GM19395 (cell line): ENCODE measurements at regions not wholly inside any gene's neighbourhood (a gene's known extent, or its start where the extent isn't known, plus 50 kb on each side); places are given as distances from the start of the nearest gene placed in this dataset.

Experiments used
- ATAC-seq: cut with Tn5 transposase; IDR thresholded peaks from one replicate; pipeline ENCODE4 v1.9.1; 2021; ENCODE audit warnings: mild to moderate bottlenecking, moderate library complexity; ENCODE audit not compliant: unreplicated experiment

DNA sequence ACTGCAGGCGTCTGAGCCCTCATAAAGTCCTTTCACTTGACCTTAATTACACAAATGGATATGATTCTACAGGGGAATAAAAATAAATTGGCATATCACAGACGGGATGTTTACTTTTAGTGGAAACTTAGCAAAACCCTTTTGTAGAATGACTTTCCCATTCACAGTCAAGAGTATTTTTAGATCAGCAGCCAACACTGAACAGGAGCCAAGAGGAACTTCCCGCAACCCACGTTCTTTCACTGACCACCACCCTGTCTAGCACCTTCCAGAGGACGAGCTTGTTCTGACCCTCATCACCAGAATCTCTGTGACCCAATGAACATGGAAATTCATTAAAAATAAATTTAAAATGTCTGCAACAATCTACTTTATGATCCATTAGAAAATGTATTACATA is 119.0 kb upstream of the SNTG2 start:
- no peak for ATAC-seq

DNA sequence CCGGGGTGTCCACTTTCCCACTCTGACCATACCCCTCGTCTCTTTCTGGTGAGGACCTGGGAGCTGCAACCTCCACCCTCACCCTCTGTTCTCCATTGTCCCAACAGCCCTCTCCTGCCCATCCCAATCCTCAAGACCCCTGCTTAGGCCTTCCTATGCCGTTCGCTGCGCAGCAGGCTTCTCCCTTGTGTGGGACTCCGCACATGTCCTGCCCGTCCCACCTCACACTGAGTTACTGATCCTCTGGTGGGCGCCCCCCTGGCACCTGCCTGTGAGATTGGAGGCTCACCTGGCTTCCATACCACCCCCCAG is 119.5 kb upstream of the SNTG2 start:
- ATAC-seq, result no peak

- no peak for ATAC-seq
Measured at GRCh38 chr2:830419-831224, 120.0 kb upstream of the SNTG2 start.

DNA sequence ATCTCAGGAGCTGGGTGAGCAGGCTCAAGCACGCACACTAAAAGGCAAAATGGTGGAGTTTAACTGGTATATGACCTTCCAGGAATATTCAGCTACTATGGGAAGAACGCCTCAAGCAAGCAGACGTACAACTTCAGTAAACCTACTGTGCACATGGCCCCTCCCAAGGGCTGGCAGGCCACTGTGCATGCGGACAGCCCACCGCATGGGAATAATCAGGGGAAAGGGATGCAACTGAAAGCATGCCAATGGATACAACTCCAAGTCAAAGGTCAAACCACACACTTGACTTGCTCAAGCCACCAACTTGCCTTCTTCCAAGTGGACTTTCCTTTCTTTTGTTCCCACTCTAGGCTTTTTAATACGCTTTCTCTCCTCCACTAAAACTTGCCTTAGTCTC is 121.6 kb upstream of the SNTG2 start:
- ATAC-seq, result no peak

DNA sequence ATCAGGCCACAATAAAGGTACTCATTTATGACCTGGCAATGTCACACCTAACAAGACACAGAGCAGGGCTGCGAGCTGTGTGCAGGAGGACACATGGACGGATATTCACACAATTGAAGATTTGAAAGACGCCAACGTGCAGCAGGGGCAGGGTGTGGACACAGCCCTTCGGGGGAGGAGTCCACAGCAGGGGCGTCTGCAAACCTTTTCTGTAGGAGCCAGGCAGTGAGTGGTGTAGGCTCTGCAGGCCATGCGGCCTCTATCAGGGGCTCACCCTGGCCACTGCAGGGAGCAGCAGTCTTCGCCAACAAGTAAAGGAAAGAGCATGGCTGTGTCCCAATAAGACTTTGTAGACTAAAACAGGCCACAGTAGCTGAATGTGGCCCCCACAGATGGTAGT is 125.7 kb upstream of the SNTG2 start:
- no peak for ATAC-seq

- no peak for ATAC-seq
Measured at GRCh38 chr2:824524-824923, 126.1 kb upstream of the SNTG2 start.

DNA sequence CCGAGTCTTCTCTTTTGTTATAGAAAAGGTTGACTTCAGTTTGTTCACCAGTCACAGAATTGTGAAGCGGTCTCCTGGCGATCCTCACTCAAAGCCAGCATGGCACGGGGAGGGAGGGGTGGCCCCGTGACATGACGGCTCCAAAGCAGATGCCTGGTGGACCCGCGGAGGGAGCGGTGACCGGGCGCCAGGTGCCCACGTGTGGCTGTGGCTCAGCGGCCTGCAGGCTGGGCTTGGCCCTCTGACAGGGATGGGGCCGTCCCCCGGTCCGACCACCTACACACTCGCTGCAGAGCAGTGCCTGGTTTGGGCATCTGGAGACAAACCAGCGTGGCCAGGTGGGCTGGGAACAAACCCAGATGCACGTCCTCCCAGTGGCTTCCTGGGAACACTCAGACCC is 129.1 kb upstream of the SNTG2 start:
- ATAC-seq, result no peak

- no peak for ATAC-seq
Measured at GRCh38 chr2:819601-820000, 131.0 kb upstream of the SNTG2 start.

GRCh38 chr2:819121-819520 is 131.5 kb upstream of the SNTG2 start:
- no peak for ATAC-seq

- ATAC-seq, result no peak
Measured at GRCh38 chr2:817336-818015, 133.2 kb upstream of the SNTG2 start.

DNA sequence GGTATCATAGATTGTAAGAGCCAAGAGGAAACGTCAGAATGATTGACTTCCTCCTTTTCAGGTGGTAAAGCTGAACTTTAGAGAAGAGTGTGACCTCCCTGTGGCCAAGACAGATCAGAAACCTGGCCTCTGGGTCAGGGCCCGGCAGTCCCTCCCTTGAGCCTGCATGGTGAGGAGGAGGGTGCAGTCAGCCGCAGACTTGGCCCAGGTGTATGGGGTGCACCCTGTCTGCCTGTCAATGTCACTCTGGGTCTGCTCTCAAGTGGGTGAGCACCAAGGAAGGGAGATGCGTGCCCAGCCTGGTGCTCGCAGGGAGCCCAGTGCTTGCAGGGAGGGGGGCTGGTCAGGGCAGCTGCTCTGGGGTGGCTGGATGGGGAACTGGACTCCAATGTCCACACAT is 134.4 kb upstream of the SNTG2 start:
- ATAC-seq, result no peak

DNA sequence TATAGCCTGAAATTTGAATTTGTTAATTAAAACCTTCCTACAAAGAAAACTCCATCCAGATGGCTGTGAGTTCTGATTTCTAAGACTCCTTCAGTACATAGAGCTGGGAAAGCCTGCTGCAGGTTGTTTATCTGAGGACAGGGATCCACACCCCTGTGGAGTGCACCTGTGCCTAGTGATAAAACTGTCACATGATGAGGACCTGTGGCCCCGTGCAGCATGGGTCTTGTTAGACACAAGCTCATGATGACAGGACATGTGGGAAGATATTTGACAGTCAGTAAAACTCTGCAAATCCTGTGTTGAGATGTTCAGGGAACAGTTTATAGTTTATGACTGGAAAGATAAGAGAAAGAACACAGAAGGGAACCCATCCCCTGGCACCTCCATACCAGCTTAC is 133.2 kb upstream of the TMEM18 start:
- ATAC-seq, result no peak

GRCh38 chr2:807300-807699 is 130.1 kb upstream of the TMEM18 start:
- ATAC-seq, result no peak

GRCh38 chr2:805664-806063 is 128.5 kb upstream of the TMEM18 start:
- ATAC-seq, result no peak

DNA sequence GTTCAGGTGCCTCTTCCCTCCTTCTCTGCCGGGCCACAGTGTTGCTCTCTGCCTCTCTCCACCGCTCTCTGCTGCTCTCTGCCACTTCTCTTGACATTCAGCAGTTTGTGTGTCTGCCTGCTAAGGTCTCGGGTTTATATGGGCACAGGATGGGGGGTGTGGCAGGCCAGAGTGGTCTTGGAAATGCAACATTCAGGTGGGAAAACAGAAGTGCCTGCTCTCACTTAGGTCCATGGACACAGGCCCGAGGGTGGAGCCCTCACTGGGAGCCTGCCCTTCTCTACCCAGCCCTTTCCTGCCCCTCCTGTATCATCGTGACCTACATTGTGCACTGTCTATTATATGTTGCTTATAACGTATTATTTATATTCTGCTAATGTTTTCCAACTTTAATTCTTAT is 120.8 kb upstream of the TMEM18 start:
- ATAC-seq, result no peak

DNA sequence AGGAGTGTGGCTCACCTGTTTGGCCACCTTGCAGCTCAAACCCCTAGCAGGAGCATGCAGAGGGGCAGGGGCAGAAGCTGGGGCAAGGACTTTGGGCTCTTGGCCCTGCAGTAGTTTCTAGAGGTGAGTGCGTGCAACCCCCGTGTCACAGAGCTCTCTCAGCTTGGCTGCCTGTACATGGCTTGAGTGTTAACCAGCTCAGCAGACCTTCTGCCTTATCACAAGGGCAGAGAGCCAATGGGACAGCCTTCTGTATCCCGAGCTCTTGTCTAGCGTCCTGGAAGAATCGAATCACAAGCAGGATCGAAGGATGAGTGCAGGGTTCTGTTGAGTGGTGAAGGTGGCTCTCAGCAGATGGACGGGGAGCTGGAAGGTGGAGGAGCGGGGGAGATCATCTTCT is 120.3 kb upstream of the TMEM18 start:
- no peak for ATAC-seq

- ATAC-seq, result no peak
Measured at GRCh38 chr2:796141-796985, 119.2 kb upstream of the TMEM18 start.

GRCh38 chr2:795531-796041 is 118.4 kb upstream of the TMEM18 start:
- no peak for ATAC-seq

GRCh38 chr2:794554-795241 is 117.5 kb upstream of the TMEM18 start:
- no peak for ATAC-seq

- ATAC-seq, result no peak
Measured at GRCh38 chr2:793236-793635, 116.0 kb upstream of the TMEM18 start.

DNA sequence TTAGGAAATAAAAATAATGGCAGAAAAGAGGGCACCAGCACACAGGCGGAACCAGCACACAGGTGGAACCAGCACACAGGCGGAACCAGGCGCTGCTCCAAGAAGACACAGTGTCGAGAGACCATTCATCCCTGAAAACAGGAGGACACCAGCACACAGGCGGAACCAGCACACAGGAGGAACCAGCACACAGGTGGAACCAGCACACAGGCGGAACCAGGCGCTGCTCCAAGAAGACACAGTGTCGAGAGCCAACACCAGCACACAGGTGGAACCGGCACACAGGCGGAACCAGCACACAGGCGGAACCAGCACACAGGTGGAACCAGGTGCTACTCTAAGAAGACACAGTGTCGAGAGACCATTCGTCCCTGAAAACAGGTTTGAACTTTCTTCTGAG is 115.5 kb upstream of the TMEM18 start:
- no peak for ATAC-seq
